ENCODE measurements at regions not wholly inside any gene's neighbourhood (a gene's known extent, or its start where the extent isn't known, plus 50 kb on each side); places are given as distances from the start of the nearest gene placed in this dataset.

GRCh38 chr6:92126088-92126487 lies 1293.3 kb downstream of the EPHA7 start:
- TF ChIP-seq CTCF (conservative IDR thresholded peaks at IDR 0.05; ENCODE audit: low read depth, low read length) (no peak), EZH2 (IDR thresholded peaks at IDR 0.05; ENCODE audit: low read length, unreplicated experiment) (no peak)

Measured in PC-3 (cell line).